Gastrocnemius medialis (tissue), 4 donors: ENCODE measurements at regions not wholly inside any gene's neighbourhood (a gene's known extent, or its start where the extent isn't known, plus 50 kb on each side); places are given as distances from the start of the nearest gene placed in this dataset.

Experiments used
- POLR2A ChIP-seq, 2 donors: fragments of 450-650 bp; IDR thresholded peaks; one replicate each; pipeline ENCODE4 v1.6.1; 2017; ENCODE audit warnings: antibody characterized with exemption in 2 of 2, mild to moderate bottlenecking in 2 of 2, moderate library complexity in 2 of 2
- TF ChIP-seq, protein P1 (sequence below), 5 experiments: fragments of 450-650 bp in 3 of 5; fragments of 200-600 bp in 2 of 5; sonication (generic) in 2 of 5; IDR thresholded peaks in 4 of 5; conservative IDR thresholded peaks in 1 of 5; 1 replicate in 4 of 5; 2 replicates in 1 of 5; pipeline ENCODE4 v1.5.1; 2016 to 2019; ENCODE audit warnings: antibody characterized with exemption in 5 of 5, mild to moderate bottlenecking in 3 of 5, moderate library complexity in 3 of 5

DNA sequence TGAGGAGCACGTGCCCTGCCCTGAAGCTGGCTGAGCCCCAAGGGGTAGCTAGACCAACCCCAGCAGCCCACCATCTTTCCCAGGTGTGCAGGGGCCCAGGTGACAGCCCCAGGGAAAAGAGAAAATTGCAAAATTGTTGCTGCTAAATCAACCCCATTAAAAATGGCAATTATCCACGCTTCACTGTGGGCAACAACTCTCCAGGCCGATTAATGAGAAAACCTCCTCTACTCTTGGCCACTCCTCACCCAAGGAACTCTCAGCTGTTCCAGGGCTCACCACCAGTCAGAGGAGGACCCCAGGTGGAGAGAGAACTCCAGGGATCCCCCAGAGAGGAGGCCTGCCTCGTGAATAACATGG lies 516.1 kb upstream of the MGMT start:
- TF ChIP-seq, protein P1, sequence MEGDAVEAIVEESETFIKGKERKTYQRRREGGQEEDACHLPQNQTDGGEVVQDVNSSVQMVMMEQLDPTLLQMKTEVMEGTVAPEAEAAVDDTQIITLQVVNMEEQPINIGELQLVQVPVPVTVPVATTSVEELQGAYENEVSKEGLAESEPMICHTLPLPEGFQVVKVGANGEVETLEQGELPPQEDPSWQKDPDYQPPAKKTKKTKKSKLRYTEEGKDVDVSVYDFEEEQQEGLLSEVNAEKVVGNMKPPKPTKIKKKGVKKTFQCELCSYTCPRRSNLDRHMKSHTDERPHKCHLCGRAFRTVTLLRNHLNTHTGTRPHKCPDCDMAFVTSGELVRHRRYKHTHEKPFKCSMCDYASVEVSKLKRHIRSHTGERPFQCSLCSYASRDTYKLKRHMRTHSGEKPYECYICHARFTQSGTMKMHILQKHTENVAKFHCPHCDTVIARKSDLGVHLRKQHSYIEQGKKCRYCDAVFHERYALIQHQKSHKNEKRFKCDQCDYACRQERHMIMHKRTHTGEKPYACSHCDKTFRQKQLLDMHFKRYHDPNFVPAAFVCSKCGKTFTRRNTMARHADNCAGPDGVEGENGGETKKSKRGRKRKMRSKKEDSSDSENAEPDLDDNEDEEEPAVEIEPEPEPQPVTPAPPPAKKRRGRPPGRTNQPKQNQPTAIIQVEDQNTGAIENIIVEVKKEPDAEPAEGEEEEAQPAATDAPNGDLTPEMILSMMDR (IDR thresholded peaks at IDR 0.05 in 4 of 5, conservative IDR thresholded peaks at IDR 0.05 in 1 of 5): no peak
- no peak for TF ChIP-seq POLR2A (IDR thresholded peaks at IDR 0.05)
